NCI-H1417 (cell line): ENCODE measurements at regions not wholly inside any gene's neighbourhood (a gene's known extent, or its start where the extent isn't known, plus 50 kb on each side); places are given as distances from the start of the nearest gene placed in this dataset.

Experiments used
- DNase-seq, 3 experiments: peaks; one replicate each; lab custom pipeline; 2025; lab: John Stamatoyannopoulos, UW

DNA sequence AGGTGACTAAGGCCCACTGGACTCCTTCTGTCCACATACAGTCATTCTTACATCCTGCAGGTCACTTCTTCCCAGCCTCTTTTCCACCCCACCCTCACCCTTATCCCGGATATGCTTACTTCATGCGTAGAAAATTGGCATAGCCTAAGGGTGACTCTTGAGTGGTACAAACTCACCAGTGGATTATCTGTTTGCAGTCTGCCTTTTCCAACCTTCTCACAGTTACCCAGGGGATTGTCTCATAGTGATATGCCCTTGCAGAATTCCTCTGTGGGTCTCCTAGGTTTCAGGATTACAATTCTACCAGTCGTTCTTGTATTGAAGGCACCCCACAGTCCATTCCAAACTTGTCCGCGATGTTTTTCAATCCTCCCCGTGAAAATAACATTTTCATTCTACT is 752.9 kb upstream of the HS6ST1 start:
- no peak for DNase-seq

GRCh38 chr2:129074298-129074920 is 755.7 kb upstream of the HS6ST1 start:
- peak in 1 of 3 experiments; percentile 66 for DNase-seq

DNA sequence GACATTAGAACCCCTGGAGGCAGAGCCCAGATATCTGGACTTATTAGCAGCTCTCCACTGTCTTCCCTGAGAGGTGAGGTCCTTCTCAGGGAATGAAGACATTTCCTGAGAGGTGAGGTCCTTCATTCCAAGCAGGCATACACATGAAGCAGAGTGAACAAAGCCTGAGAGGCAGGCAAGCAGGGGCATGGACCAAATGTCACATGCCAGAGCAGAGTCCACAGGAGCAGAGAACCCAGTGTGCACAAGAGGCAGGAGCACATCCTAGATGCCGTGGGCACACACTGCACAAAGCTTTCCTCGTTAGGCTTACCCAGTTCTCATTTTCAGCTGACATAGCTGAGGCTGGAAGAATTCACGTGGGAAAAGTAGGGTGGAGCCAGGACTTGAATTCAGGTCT is 759.9 kb upstream of the HS6ST1 start:
- DNase-seq: no peak

DNA sequence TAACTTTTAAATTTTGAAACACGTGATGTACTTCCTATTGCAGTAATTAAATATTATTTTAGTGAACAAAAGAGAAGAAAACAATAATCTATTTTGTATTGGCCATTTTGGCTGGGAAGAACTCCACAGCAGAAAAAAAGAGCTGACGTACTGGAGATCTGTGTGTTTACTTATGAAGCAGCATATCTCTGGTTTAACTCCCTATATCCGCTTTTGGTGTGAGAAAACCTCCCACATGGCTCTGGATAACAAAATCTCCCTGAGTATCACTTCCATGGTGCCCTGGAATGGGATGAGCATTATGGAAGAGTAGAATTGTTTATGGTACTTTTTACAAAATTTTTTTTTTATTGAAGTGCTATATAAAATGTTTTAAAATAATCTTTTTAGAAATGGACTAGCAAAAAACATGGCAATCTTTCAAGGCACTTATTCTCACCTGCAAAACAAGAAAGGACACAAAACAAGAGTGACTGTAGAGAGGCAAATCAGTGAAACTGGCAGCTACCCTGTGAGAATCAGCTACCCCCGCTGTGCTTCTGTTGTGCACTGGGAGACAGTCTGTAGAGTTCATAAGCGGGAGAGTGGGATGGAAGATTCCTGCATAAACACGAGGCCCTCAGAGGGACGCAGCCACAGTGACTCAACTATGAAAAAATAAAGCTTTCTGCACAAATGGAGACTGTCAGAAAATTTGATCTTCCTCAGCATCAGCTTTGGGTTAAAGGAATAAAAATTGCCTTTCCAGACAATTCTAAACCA is 762.2 kb upstream of the HS6ST1 start:
- no peak for DNase-seq

- DNase-seq: no peak
Observed at GRCh38 chr2:129085386-129085785, 766.7 kb upstream of the HS6ST1 start.

DNA sequence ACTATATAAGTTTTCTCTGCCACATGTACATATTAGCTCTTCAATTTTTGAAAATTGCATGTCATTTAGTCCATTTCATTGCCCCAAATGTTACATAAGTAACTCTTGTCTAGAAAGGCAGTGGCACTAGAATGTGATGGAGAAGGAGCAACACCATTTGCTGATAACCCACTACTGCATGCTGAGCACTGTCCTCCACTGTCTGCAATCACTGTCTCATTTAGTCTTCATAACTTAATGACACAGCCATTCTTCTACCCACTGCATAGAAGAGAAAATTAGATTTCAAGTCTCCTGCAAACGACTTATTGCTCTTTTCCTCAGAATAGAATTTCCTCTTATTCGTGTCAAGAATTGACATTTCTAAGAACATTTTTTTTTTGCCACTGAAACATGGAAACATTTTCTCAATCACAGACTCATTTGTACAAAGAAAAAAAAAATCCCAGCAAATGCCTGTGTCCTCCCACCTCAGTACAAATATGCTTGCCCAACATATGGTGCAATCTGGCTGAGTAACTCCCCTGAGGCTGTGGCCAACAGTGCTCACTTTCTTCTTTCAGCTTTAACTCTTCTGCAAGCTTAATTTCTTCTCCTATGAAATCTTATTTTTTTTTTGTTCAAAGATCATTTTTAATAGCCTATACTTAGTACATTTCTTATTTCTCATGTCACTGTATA is 768.6 kb upstream of the HS6ST1 start:
- DNase-seq: no peak

GRCh38 chr2:129091620-129092019 is 773.0 kb upstream of the HS6ST1 start:
- no peak for DNase-seq

DNA sequence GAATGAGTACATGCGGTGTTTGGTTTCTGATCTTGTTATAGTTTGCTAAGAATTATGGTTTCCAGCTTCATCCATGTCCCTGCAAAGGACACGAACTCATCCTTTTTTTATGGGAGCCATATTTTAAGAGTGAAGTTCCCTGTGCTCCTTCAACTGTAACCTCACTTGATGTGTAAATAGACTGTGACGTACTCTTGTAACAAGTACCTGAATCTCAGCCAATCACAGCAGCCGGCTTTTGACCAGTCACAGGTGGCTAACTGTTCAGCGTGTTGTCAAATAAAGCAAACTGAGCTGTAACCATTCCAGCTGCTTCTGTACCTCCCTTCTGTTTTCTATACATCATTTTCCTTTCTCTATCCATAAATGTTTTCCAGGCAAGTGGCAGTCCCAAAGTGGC is 774.3 kb upstream of the HS6ST1 start:
- peak; percentile 17 to 87 (median 58) for DNase-seq

DNA sequence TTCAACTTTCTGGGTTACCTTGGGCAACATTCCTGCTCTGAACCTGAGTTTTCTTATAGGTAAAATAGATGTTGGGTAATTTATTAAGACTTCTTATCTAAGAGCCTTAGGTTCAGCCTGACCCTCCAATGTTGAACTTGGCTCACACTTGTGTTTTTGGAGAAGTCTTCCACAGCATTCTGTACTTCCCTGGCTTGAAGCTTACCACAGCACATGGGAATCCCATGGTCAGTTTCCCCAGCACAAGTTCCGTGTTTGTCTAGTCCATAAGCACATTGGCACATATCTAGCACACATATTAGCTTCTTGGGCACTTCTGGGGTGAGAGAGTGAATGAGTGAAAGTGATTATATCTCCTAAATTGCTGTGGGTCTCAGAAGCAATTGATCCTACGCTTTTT is 782.5 kb upstream of the HS6ST1 start:
- no peak for DNase-seq

- peak; percentile 19 to 61 (median 34) for DNase-seq
Observed at GRCh38 chr2:129103936-129104878, 785.5 kb upstream of the HS6ST1 start.

GRCh38 chr2:129112181-129112580 is 793.5 kb upstream of the HS6ST1 start:
- no peak for DNase-seq

GRCh38 chr2:129113776-129114175 is 795.1 kb upstream of the HS6ST1 start:
- DNase-seq: no peak

DNA sequence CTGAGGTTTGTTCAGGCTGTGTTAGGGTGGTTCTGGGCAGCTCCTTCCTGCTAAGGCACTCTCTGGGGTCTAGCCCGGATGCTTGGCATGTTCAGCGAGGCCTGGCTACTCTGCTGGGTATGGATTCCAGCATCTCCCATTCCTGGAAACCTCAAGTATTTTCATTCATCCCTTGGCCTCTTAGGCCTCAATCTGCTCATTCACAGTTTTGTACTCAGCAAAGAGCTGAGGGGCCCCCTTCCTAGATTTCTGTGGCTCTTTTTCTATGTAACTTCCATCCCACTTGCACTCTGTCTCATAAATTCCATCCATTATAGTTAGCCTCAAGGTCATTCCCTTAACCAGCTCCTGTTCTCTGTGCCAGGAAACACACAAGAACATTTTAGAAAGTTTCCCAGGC is 798.8 kb upstream of the HS6ST1 start:
- no peak for DNase-seq

- no peak for DNase-seq
Observed at GRCh38 chr2:129118296-129118695, 799.6 kb upstream of the HS6ST1 start.

- DNase-seq: no peak
Observed at GRCh38 chr2:129129087-129129486, 810.4 kb upstream of the HS6ST1 start.

DNA sequence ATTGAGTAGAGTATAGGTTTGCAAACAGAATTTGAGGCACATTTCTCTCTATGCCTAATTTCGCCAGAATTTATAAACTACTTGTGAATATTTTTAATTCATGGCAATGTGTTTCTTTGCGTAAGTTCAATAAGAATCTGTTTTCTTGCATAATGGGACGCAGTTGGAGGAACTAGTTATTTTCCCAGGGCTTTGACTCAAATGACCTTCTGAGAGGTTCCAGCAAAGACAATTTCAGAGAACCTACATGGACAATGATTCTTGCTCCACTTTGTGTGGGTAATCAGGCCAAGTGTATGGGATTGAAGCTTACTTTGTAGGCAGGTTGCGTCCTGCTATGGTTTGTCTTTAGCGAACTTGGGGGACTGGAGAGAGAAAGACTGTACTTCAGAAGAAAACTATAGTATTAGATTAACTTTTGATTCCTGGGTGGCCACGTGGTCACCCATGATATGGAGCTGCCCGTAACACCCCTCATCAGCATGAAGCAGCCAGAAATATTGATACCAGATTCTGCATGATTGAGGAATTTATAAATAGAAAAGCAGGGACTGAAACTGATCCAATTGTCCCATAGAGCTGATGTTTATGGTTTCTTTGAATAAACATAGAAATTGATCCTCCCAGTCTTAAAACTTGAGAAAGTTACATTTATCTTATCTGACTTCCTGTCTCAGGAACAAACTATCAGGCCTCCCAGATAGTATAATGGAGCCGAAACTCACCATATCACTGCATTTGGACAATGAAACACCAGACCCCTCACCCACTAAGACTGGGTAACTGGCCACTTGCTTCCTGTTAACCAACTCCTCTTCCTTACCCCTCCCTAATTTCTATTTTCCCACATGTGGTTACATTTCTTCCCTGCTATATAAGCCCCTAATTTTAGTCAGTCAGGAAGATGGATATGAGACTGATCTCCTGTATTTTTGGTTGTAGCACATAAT is 815.3 kb upstream of the HS6ST1 start:
- no peak for DNase-seq

GRCh38 chr2:129135017-129135416 is 816.3 kb upstream of the HS6ST1 start:
- DNase-seq: no peak

GRCh38 chr2:129139380-129139779 is 820.7 kb upstream of the HS6ST1 start:
- no peak for DNase-seq

- DNase-seq: no peak
Observed at GRCh38 chr2:129142465-129142864, 823.8 kb upstream of the HS6ST1 start.

GRCh38 chr2:129144082-129144791 is 825.6 kb upstream of the HS6ST1 start:
- DNase-seq: no peak
